Progenitor cell of endocrine pancreas (in vitro differentiated cells): ENCODE measurements at regions not wholly inside any gene's neighbourhood (a gene's known extent, or its start where the extent isn't known, plus 50 kb on each side); places are given as distances from the start of the nearest gene placed in this dataset.
"Not testable (repeated sequence)": the region's sequence is repeated elsewhere in the genome, so short reads cannot be mapped to it uniquely, and the experiment has no call there.

Experiments used
- DNase-seq: peaks from one replicate; pipeline ENCODE4 v3.0.0; 2021; ENCODE audit warnings: low spot score; ENCODE audit not compliant: unreplicated experiment
- H3K27ac Mint-ChIP-seq: 2 replicates; pipeline ENCODE4 v1.8.0; 2021; ENCODE audit warnings: mild to moderate bottlenecking, moderate library complexity, mixed read lengths
- H3K27me3 Mint-ChIP-seq: 2 replicates; pipeline ENCODE4 v1.8.0; 2021; ENCODE audit warnings: mixed read lengths
- H3K36me3 Mint-ChIP-seq: 2 replicates; pipeline ENCODE4 v1.8.0; 2022; ENCODE audit warnings: mixed read lengths; ENCODE audit not compliant: insufficient read depth
- H3K4me1 Mint-ChIP-seq: 2 replicates; pipeline ENCODE4 v1.8.0; 2021; ENCODE audit warnings: low read depth, mixed read lengths
- H3K4me3 Mint-ChIP-seq: 2 replicates; pipeline ENCODE4 v1.8.0; 2021; ENCODE audit warnings: low read depth, mild to moderate bottlenecking, moderate library complexity, mixed read lengths
- H3K9me3 Mint-ChIP-seq: 2 replicates; pipeline ENCODE4 v1.8.0; 2021; ENCODE audit warnings: low read depth, mixed read lengths
- TF ChIP-seq, protein P1 (sequence below): fragments of 200-600 bp; sonication (generic); IDR thresholded peaks from one replicate; pipeline ENCODE4 v1.5.0; 2021; ENCODE audit warnings: antibody characterized with exemption, mild to moderate bottlenecking; ENCODE audit not compliant: unreplicated experiment

- Mint-ChIP-seq H3K36me3 (no peaks in the 10 kb centered on the region), H3K27me3 (no peaks in the 10 kb centered on the region), H3K4me1 (no peaks in the 10 kb centered on the region), H3K27ac (no peak overlapping the region), H3K4me3 (no peak overlapping the region), H3K9me3 (no peaks in the 10 kb centered on the region)
- TF ChIP-seq, protein P1, sequence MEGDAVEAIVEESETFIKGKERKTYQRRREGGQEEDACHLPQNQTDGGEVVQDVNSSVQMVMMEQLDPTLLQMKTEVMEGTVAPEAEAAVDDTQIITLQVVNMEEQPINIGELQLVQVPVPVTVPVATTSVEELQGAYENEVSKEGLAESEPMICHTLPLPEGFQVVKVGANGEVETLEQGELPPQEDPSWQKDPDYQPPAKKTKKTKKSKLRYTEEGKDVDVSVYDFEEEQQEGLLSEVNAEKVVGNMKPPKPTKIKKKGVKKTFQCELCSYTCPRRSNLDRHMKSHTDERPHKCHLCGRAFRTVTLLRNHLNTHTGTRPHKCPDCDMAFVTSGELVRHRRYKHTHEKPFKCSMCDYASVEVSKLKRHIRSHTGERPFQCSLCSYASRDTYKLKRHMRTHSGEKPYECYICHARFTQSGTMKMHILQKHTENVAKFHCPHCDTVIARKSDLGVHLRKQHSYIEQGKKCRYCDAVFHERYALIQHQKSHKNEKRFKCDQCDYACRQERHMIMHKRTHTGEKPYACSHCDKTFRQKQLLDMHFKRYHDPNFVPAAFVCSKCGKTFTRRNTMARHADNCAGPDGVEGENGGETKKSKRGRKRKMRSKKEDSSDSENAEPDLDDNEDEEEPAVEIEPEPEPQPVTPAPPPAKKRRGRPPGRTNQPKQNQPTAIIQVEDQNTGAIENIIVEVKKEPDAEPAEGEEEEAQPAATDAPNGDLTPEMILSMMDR: no peak
- no peak for DNase-seq
These were observed 89.5 kb downstream of the ZNF92 start for GRCh38 chr7:65463184-65463583.

DNA sequence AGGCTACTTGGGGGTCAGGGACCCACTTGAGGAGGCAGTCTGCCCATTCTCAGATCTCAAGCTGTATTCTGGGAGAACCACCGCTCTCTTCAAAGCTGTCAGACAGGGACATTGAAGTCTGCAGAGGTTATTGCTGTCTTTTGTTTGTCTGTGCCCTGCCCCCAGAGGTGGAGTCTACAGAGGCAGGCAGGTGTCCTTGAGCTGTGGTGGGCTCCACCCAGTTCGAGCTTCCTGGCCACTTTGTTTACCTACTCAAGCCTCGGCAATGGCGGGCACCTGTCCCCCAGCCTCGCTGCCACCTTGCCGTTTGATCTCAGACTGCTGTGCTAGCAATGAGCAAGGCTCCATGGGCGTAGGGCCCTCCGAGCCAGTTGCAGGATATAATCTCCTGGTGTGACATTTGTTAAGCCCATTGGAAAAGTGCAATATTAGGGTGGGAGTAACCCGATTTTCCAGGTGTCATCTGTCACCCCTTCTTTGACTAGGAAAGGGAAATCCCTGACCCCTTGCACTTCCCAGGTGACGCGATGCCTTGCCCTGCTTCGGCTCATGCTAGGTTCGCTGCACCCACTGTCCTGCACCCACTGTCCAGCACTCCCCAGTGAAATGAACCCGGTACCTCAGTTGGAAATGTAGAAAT lies 96.4 kb downstream of the ZNF92 start:
- not testable (repeated sequence) for H3K36me3 Mint-ChIP-seq, H3K27me3 Mint-ChIP-seq, DNase-seq, H3K27ac Mint-ChIP-seq, H3K4me3 Mint-ChIP-seq, H3K4me1 Mint-ChIP-seq
- H3K9me3 Mint-ChIP-seq: peaks cover 11% of the 10 kb centered on the region

- TF ChIP-seq, protein P1: no peak
- Mint-ChIP-seq H3K27ac (no peak overlapping the region), H3K4me3 (no peak overlapping the region), H3K27me3 (peaks cover 10% of the 10 kb centered on the region), H3K36me3 (no peaks in the 10 kb centered on the region), H3K4me1 (no peaks in the 10 kb centered on the region), H3K9me3 (peaks cover 11% of the 10 kb centered on the region)
- no peak for DNase-seq
These were observed 97.9 kb downstream of the ZNF92 start for GRCh38 chr7:65471587-65471986.

GRCh38 chr7:65475040-65475726 lies 101.5 kb downstream of the ZNF92 start:
- H3K4me3 Mint-ChIP-seq: no peak overlapping the region
- no peaks in the 10 kb centered on the region for H3K36me3 Mint-ChIP-seq
- TF ChIP-seq, protein P1: no peak
- no peak overlapping the region for H3K27ac Mint-ChIP-seq
- no peak for DNase-seq
- H3K27me3 Mint-ChIP-seq: peaks cover 13% of the 10 kb centered on the region
- peaks cover 15% of the 10 kb centered on the region for H3K9me3 Mint-ChIP-seq
- no peaks in the 10 kb centered on the region for H3K4me1 Mint-ChIP-seq

- DNase-seq: no peak
- Mint-ChIP-seq H3K27me3 (peaks cover 13% of the 10 kb centered on the region), H3K9me3 (peaks cover 16% of the 10 kb centered on the region), H3K4me1 (no peaks in the 10 kb centered on the region), H3K27ac (no peak overlapping the region), H3K4me3 (no peak overlapping the region), H3K36me3 (no peaks in the 10 kb centered on the region)
- TF ChIP-seq, protein P1: no peak
These were observed 102.2 kb downstream of the ZNF92 start for GRCh38 chr7:65475734-65476319.
